Right atrium auricular region (tissue), 2 donors: ENCODE measurements at regions not wholly inside any gene's neighbourhood (a gene's known extent, or its start where the extent isn't known, plus 50 kb on each side); places are given as distances from the start of the nearest gene placed in this dataset.
"Not testable (repeated sequence)": the region's sequence is repeated elsewhere in the genome, so short reads cannot be mapped to it uniquely, and the experiment has no call there.

ENCODE experiments used
- DNase-seq: peaks from one replicate; pipeline ENCODE4 v3.0.0-alpha.2; 2019; ENCODE audit warnings: low spot score
- H3K27ac ChIP-seq, 2 donors: fragments of 200-600 bp; sonication (generic); 1 replicate in 1 of 2; 2 replicates in 1 of 2; pipeline ENCODE4 v1.5.1; 2016 to 2019
- H3K27me3 ChIP-seq, 2 donors: fragments of 200-600 bp; sonication (generic); one replicate each; pipeline versions ENCODE4 v1.5.1 to v1.6.0; 2017 to 2019
- H3K36me3 ChIP-seq: fragments of 200-600 bp; sonication (generic); one replicate; pipeline ENCODE4 v1.5.1; 2016
- H3K4me1 ChIP-seq, 2 donors: fragments of 200-600 bp; sonication (generic); one replicate each; pipeline versions ENCODE4 v1.5.1 to v1.6.0; 2017 to 2019
- H3K4me3 ChIP-seq, 2 donors: fragments of 200-600 bp; sonication (generic); 1 replicate in 1 of 2; 2 replicates in 1 of 2; pipeline ENCODE4 v1.5.1; 2017 to 2019; ENCODE audit warnings: mild to moderate bottlenecking in 1 of 2, moderate library complexity in 1 of 2
- H3K9me3 ChIP-seq, 2 donors: fragments of 200-600 bp; sonication (generic); one replicate each; pipeline ENCODE4 v1.5.1; 2019
- CTCF ChIP-seq, 2 donors: fragments of 200-600 bp; sonication (generic); IDR thresholded peaks; one replicate each; pipeline ENCODE4 v1.5.1; 2019; ENCODE audit warnings: antibody characterized with exemption in 2 of 2

GRCh38 chr5:82982846-82983245, 94.3 kb downstream of the TMEM167A start:
- Histone ChIP-seq H3K4me1 (no peaks in the 10 kb centered on the region), H3K27me3 (no peaks in the 10 kb centered on the region), H3K4me3 (no peak overlapping the region), H3K27ac (no peak overlapping the region), H3K36me3 (no peaks in the 10 kb centered on the region), H3K9me3 (no peaks in the 10 kb centered on the region)
- no peak for TF ChIP-seq CTCF (IDR thresholded peaks at IDR 0.05)
- DNase-seq: no peak

GRCh38 chr5:82976887-82977286, 100.3 kb downstream of the TMEM167A start:
- DNase-seq, H3K36me3 ChIP-seq, H3K4me1 ChIP-seq, H3K4me3 ChIP-seq, H3K27me3 ChIP-seq, H3K27ac ChIP-seq: not testable (repeated sequence)
- H3K9me3 ChIP-seq: peaks cover 0 to 13% of the 10 kb centered on the region in 2 donors

- Histone ChIP-seq H3K9me3 (peaks cover 0 to 13% of the 10 kb centered on the region in 2 donors), H3K27ac (no peak overlapping the region), H3K36me3 (no peaks in the 10 kb centered on the region), H3K27me3 (no peaks in the 10 kb centered on the region), H3K4me1 (no peaks in the 10 kb centered on the region), H3K4me3 (no peak overlapping the region)
- no peak for TF ChIP-seq CTCF (IDR thresholded peaks at IDR 0.05)
- DNase-seq: no peak
Observed at GRCh38 chr5:82975812-82976211, 101.4 kb downstream of the TMEM167A start.

- H3K9me3 ChIP-seq: peaks cover 0 to 13% of the 10 kb centered on the region in 2 donors
- H3K4me3 ChIP-seq: no peak overlapping the region
- TF ChIP-seq CTCF (IDR thresholded peaks at IDR 0.05): no peak
- no peak overlapping the region for H3K27ac ChIP-seq
- no peak for DNase-seq
- H3K36me3 ChIP-seq: no peaks in the 10 kb centered on the region
- no peaks in the 10 kb centered on the region for H3K27me3 ChIP-seq
- no peaks in the 10 kb centered on the region for H3K4me1 ChIP-seq
Observed at GRCh38 chr5:82975396-82975795, 101.8 kb downstream of the TMEM167A start.

- H3K4me3 ChIP-seq, H3K36me3 ChIP-seq, H3K27ac ChIP-seq, DNase-seq, H3K27me3 ChIP-seq, H3K4me1 ChIP-seq: not testable (repeated sequence)
- H3K9me3 ChIP-seq: peaks cover 0 to 13% of the 10 kb centered on the region in 2 donors
Observed at GRCh38 chr5:82974346-82974745, 102.8 kb downstream of the TMEM167A start.

GRCh38 chr5:82971901-82972300, 105.3 kb downstream of the TMEM167A start:
- H3K27me3 ChIP-seq: no peaks in the 10 kb centered on the region
- H3K36me3 ChIP-seq: no peaks in the 10 kb centered on the region
- no peak overlapping the region for H3K4me3 ChIP-seq
- no peaks in the 10 kb centered on the region for H3K4me1 ChIP-seq
- H3K9me3 ChIP-seq: peaks cover 0 to 13% of the 10 kb centered on the region in 2 donors
- no peak overlapping the region for H3K27ac ChIP-seq
- DNase-seq: no peak
- TF ChIP-seq CTCF (IDR thresholded peaks at IDR 0.05): no peak

- not testable (repeated sequence) for H3K4me3 ChIP-seq, H3K36me3 ChIP-seq, H3K27ac ChIP-seq, H3K27me3 ChIP-seq, DNase-seq, H3K4me1 ChIP-seq
- H3K9me3 ChIP-seq: peaks cover 0 to 13% of the 10 kb centered on the region in 2 donors
Observed at GRCh38 chr5:82971034-82971806, 106.0 kb downstream of the TMEM167A start.

- H3K27me3 ChIP-seq, H3K9me3 ChIP-seq, H3K4me3 ChIP-seq, DNase-seq, H3K36me3 ChIP-seq, H3K27ac ChIP-seq, H3K4me1 ChIP-seq: not testable (repeated sequence)
Observed at GRCh38 chr5:82969221-82969976, 107.8 kb downstream of the TMEM167A start.
